ENCODE measurements at regions not wholly inside any gene's neighbourhood (a gene's known extent, or its start where the extent isn't known, plus 50 kb on each side); places are given as distances from the start of the nearest gene placed in this dataset.

DNA sequence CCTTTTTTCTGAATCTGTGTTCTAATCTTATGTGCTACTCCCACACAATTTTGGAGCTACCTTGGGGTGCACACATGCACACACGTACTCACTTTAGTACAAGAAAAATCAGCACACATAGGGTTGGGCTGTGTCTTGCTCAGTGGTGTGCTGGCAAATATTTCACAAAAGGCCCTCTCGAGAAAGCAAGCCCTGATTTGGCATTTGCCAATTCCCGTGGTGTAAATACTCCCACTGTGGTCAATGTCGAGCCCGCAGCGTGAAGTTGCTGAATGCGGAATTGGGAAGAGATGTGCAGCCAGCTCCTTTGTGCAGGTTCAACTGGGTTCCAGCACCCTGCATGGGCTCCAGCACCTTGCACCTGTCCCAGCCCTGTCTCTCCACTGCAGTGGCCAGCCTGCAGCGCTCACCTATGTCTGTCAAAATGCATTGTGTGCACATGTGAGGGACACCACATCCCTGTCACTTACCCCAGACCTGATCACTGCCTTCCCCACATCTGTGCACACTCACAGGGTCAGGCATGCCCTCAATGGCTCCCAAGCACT is 78.4 kb upstream of the WNT4 start:
- DNase-seq (ENCODE audit: low read depth, low spot score) (no peak), FAIRE-seq (no peak)
- H2AFZ ChIP-seq (ENCODE audit: low read depth, low read length), result no peak overlapping the region
- no peaks in the 10 kb centered on the region for H3K4me1 ChIP-seq (ENCODE audit: control insufficient read depth, extremely low read depth, insufficient read depth, low read length)
- H3K27ac ChIP-seq (ENCODE audit: insufficient read depth, low read depth, low read length), result no peak overlapping the region
- BruUV-seq (replicated peaks), result no TSS peak
- no peak overlapping the region for H3K9ac ChIP-seq (replicated peaks; ENCODE audit: extremely low read depth, insufficient read depth, low read length)
- peaks cover 3 to 5% of the 10 kb centered on the region in 2 experiments for H3K27me3 ChIP-seq (ENCODE audit: control insufficient read depth in 2 of 2, insufficient read depth in 2 of 2, low read length in 2 of 2)
- H3K4me3 ChIP-seq (replicated peaks in 1 of 3; ENCODE audit: insufficient read depth in 1 of 3, low read depth in 1 of 3, low read length in 3 of 3), result no peak overlapping the region
- no peak for TF ChIP-seq POLR2A (IDR thresholded peaks at IDR 0.05; ENCODE audit: low read depth, low read length)
- no peak for TF ChIP-seq EZH2 (IDR thresholded peaks at IDR 0.05; ENCODE audit: borderline replicate concordance, low read depth, low read length, severe bottlenecking)
- no peak for TF ChIP-seq GATA2 (IDR thresholded peaks at IDR 0.05; ENCODE audit: insufficient read depth, insufficient read length, low read depth, low read length)
- TF ChIP-seq JUN (IDR thresholded peaks at IDR 0.05; ENCODE audit: borderline replicate concordance, insufficient read depth, insufficient read length, low read depth), result no peak
- no peak for TF ChIP-seq MYC (IDR thresholded peaks at IDR 0.05; ENCODE audit: low read depth, low read length)
- TF ChIP-seq MAX (IDR thresholded peaks at IDR 0.05; ENCODE audit: insufficient read depth, insufficient read length), result no peak
- TF ChIP-seq POLR2AphosphoS5 (IDR thresholded peaks at IDR 0.05; ENCODE audit: insufficient read depth, low read depth, low read length), result no peak
- TF ChIP-seq, protein P1, sequence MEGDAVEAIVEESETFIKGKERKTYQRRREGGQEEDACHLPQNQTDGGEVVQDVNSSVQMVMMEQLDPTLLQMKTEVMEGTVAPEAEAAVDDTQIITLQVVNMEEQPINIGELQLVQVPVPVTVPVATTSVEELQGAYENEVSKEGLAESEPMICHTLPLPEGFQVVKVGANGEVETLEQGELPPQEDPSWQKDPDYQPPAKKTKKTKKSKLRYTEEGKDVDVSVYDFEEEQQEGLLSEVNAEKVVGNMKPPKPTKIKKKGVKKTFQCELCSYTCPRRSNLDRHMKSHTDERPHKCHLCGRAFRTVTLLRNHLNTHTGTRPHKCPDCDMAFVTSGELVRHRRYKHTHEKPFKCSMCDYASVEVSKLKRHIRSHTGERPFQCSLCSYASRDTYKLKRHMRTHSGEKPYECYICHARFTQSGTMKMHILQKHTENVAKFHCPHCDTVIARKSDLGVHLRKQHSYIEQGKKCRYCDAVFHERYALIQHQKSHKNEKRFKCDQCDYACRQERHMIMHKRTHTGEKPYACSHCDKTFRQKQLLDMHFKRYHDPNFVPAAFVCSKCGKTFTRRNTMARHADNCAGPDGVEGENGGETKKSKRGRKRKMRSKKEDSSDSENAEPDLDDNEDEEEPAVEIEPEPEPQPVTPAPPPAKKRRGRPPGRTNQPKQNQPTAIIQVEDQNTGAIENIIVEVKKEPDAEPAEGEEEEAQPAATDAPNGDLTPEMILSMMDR (IDR thresholded peaks at IDR 0.05; ENCODE audit: extremely low read depth in 1 of 2, insufficient read depth in 1 of 2, low read depth in 1 of 2, low read length in 2 of 2), result no peak
- no peak for TF ChIP-seq FOS (IDR thresholded peaks at IDR 0.05; ENCODE audit: borderline replicate concordance, insufficient read depth, low read length)
- H3K4me2 ChIP-seq (ENCODE audit: insufficient read depth, low read length), result no peak overlapping the region
- no peaks in the 10 kb centered on the region for H4K20me1 ChIP-seq (replicated peaks; ENCODE audit: control insufficient read depth, extremely low read depth, insufficient read depth, low read length)
- H3K79me2 ChIP-seq (ENCODE audit: control insufficient read depth, insufficient read depth, low read length), result no peaks in the 10 kb centered on the region
- H3K9me3 ChIP-seq (replicated peaks; ENCODE audit: control insufficient read depth, insufficient read depth, low read length), result no peaks in the 10 kb centered on the region
- no peaks in the 10 kb centered on the region for H3K36me3 ChIP-seq (ENCODE audit: control insufficient read depth in 2 of 2, extremely low read depth in 1 of 2, insufficient read depth in 2 of 2, low read length in 2 of 2)
- ChIA-PET CTCF (no interaction called here), POLR2A (interaction anchor here (0.6 kb wide), 1 partner anchor 277 kb away, joined by 3 read pairs; no protein-coding TSS in a partner anchor)
- no peaks in the 10 kb centered on the region for H3K9me1 ChIP-seq (replicated peaks; ENCODE audit: control insufficient read depth, extremely low read depth, insufficient read depth, low read length)
- dilution Hi-C loops (cut with MboI; ENCODE audit: extremely low pct_ligation_motif_present, low sequenced_read_pairs), result no loop called here
- intact Hi-C loops (cut with micrococcal nuclease), result no loop called here

All from endothelial cell of umbilical vein (primary cell).